Uterus (tissue), 3 donors: ENCODE measurements at regions not wholly inside any gene's neighbourhood (a gene's known extent, or its start where the extent isn't known, plus 50 kb on each side); places are given as distances from the start of the nearest gene placed in this dataset.

Experiments used
- DNase-seq, 2 donors: peaks; one replicate each; pipeline ENCODE4 v3.0.0-alpha.2; 2019 to 2020
- H3K27ac ChIP-seq, 2 donors: fragments of 200-600 bp; sonication (generic); 1 replicate in 1 of 2; 2 replicates in 1 of 2; pipeline ENCODE4 v1.5.1; 2016 to 2018
- H3K27me3 ChIP-seq, 2 donors: fragments of 200-600 bp; sonication (generic); one replicate each; pipeline ENCODE4 v1.5.1; 2018 to 2019; ENCODE audit warnings: control low read depth in 1 of 2
- H3K36me3 ChIP-seq, 2 donors: fragments of 200-600 bp; sonication (generic); one replicate each; pipeline ENCODE4 v1.5.1; 2019; ENCODE audit warnings: control low read depth in 1 of 2
- H3K4me1 ChIP-seq, 2 donors: fragments of 200-600 bp; sonication (generic); one replicate each; pipeline ENCODE4 v1.5.1; 2018 to 2019; ENCODE audit warnings: control low read depth in 1 of 2
- H3K4me3 ChIP-seq, 2 donors: fragments of 200-600 bp; sonication (generic); 1 replicate in 1 of 2; 2 replicates in 1 of 2; pipeline ENCODE4 v1.5.1; 2018 to 2019; ENCODE audit warnings: mild to moderate bottlenecking in 1 of 2
- H3K9me3 ChIP-seq, 2 donors: fragments of 200-600 bp; sonication (generic); one replicate each; pipeline ENCODE4 v1.5.1; 2019; ENCODE audit warnings: control low read depth in 1 of 2
- CTCF ChIP-seq, 4 experiments: fragments of 200-600 bp in 2 of 4; fragments of 450-650 bp in 2 of 4; sonication (generic) in 2 of 4; IDR thresholded peaks; one replicate each; pipeline ENCODE4 v1.5.1; 2016 to 2019; ENCODE audit warnings: antibody characterized with exemption in 4 of 4, mild to moderate bottlenecking in 2 of 4, moderate library complexity in 1 of 4
- POLR2A ChIP-seq, 2 donors: fragments of 450-650 bp; IDR thresholded peaks; one replicate each; pipeline ENCODE4 v1.6.1; 2016; ENCODE audit warnings: antibody characterized with exemption in 2 of 2, mild to moderate bottlenecking in 1 of 2, moderate library complexity in 1 of 2
- intact Hi-C: fragments of 100-400 bp; cut with DNase I; formaldehyde crosslinking; loops from one replicate; pipeline ENCODE4 v1.15.1; 2023; ENCODE audit warnings: low total_unique reads
- donor health status: DM: yes; HTN: yes; CAD: no.

DNA sequence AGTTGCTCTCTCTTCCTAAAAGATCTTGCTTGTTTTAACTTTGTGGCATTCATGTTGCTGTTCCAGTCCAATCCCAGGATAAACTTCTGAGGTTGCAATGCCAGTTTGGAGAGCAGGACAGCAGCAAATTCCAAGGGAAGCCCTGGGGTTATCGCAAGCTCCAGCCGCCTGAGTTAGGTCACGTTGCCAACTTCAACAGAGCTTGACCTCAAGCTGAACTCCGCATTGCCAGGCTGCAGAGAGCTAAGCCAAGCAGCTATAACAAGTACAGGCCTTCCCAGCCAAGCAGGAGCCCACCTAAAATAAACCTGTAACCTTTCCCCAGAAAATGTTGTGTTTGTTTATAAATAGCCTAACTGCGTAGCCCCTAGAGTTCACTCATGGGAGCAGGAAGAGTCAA lies 138.9 kb upstream of the LYZL1 start:
- DNase-seq, result no peak
- Histone ChIP-seq H3K4me3 (no peak overlapping the region), H3K27me3 (no peaks in the 10 kb centered on the region), H3K27ac (no peak overlapping the region), H3K9me3 (no peaks in the 10 kb centered on the region), H3K36me3 (no peaks in the 10 kb centered on the region), H3K4me1 (no peaks in the 10 kb centered on the region)
- intact Hi-C loops, result no loop called here
- TF ChIP-seq CTCF (IDR thresholded peaks at IDR 0.05) (no peak), POLR2A (IDR thresholded peaks at IDR 0.05) (no peak)

- Histone ChIP-seq H3K27me3 (no peaks in the 10 kb centered on the region), H3K36me3 (no peaks in the 10 kb centered on the region), H3K27ac (no peak overlapping the region), H3K4me3 (no peak overlapping the region), H3K4me1 (no peaks in the 10 kb centered on the region), H3K9me3 (no peaks in the 10 kb centered on the region)
- no peak for DNase-seq
- TF ChIP-seq CTCF (IDR thresholded peaks at IDR 0.05) (no peak), POLR2A (IDR thresholded peaks at IDR 0.05) (no peak)
- intact Hi-C loops, result no loop called here
Measured at GRCh38 chr10:29151005-29151404, 137.9 kb upstream of the LYZL1 start.

DNA sequence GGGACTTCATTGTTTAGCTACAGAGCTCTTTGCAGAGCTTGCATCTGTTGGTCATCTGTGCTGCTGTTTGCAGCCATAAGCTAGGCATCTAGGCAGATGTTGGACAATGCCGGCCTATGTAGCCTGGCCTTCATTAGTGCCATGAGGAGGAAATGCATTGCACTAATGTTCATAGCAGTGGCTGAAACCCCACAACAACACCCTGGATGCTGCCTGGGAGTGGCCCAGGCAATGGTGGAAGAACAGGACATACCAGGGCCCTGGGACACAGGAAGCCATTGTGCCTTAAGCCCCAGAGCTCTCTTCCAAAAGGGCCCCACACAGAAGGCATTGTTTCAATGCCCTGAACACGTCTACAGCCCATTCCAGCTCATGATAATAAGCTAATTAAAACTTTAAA lies 131.5 kb upstream of the LYZL1 start:
- Histone ChIP-seq H3K4me1 (no peaks in the 10 kb centered on the region), H3K4me3 (no peak overlapping the region), H3K27me3 (no peaks in the 10 kb centered on the region), H3K27ac (no peak overlapping the region), H3K9me3 (no peaks in the 10 kb centered on the region), H3K36me3 (no peaks in the 10 kb centered on the region)
- intact Hi-C loops, result no loop called here
- TF ChIP-seq POLR2A (IDR thresholded peaks at IDR 0.05) (no peak), CTCF (IDR thresholded peaks at IDR 0.05) (no peak)
- DNase-seq, result no peak

GRCh38 chr10:29158066-29158465 lies 130.8 kb upstream of the LYZL1 start:
- Histone ChIP-seq H3K9me3 (no peaks in the 10 kb centered on the region), H3K27me3 (no peaks in the 10 kb centered on the region), H3K27ac (no peak overlapping the region), H3K4me1 (no peaks in the 10 kb centered on the region), H3K4me3 (no peak overlapping the region), H3K36me3 (no peaks in the 10 kb centered on the region)
- intact Hi-C loops, result no loop called here
- no peak for DNase-seq
- TF ChIP-seq POLR2A (IDR thresholded peaks at IDR 0.05), result no peak
- TF ChIP-seq CTCF (IDR thresholded peaks at IDR 0.05), result no peak

DNA sequence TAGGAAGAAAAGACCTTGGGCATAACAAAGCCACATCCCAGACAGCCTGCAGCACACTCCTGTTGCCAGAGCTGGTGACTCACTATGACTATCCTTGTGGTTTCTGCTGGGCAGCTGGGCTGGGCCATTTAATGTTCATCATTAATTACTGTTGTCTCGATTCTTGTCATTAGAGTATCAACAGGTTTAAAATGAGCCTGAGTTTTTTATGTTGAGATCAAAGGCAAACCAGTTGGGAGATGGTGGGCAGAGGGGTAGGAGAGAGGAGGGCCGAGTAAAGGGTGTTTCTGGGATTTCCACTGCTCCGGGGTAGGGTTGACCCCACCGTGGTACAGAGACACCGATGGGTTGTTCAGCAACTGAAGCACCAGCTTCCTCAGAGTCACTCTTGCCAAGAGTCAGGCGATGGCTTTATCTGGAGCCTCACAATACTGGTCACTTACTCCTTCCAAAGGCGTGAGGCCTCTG lies 128.7 kb upstream of the LYZL1 start:
- no peaks in the 10 kb centered on the region for H3K9me3 ChIP-seq
- no peaks in the 10 kb centered on the region for H3K36me3 ChIP-seq
- TF ChIP-seq CTCF (IDR thresholded peaks at IDR 0.05) (no peak), POLR2A (IDR thresholded peaks at IDR 0.05) (no peak)
- H3K27me3 ChIP-seq, result no peaks in the 10 kb centered on the region
- intact Hi-C loops, result no loop called here
- DNase-seq, result no peak
- no peaks in the 10 kb centered on the region for H3K4me1 ChIP-seq
- H3K27ac ChIP-seq, result no peak overlapping the region
- H3K4me3 ChIP-seq, result no peak overlapping the region
